GM21717 (cell line): ENCODE measurements at regions not wholly inside any gene's neighbourhood (a gene's known extent, or its start where the extent isn't known, plus 50 kb on each side); places are given as distances from the start of the nearest gene placed in this dataset.

ENCODE experiments used
- ATAC-seq: cut with Tn5 transposase; IDR thresholded peaks from one replicate; pipeline ENCODE4 v1.9.1; 2021; ENCODE audit warnings: mild to moderate bottlenecking, moderate library complexity; ENCODE audit not compliant: unreplicated experiment

DNA sequence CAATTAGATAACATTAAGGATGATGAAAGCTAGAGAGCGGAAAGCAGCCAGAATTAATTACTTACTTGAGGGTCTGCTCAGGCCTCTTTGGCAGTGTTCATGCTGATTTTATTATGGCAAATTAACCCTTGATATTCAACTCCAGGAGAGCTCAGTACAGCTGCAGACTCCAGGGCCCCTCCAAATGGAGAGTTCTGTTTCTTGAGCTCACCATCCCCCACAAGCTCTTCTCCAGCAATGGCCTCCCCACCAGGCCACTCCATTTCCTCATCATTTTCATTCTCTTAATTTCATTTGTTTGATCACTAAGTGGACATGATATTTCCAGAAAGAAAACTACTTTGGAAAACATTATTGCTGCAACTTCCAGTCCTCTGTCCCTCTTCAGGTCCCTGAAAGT, 513.3 kb upstream of the NOX3 start:
- no peak for ATAC-seq

DNA sequence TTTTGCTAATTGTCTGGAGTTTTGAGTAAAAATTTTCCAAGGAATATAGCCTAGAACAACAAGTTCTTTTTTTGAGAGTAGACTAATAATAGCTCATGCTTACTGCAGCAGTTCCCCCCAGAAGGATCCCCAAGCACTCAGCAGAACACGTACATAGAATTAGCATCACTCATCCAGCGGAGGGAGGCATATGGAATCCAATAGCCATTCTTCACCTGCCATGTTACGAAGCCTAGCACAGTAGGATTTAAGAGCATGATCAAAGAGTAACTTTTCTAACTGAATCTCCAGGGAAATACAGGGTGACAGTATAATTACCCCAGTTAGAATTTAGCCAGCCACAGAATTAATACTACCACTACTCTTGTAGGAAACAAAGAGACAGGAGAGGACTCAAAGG, 511.7 kb upstream of the NOX3 start:
- no peak for ATAC-seq

DNA sequence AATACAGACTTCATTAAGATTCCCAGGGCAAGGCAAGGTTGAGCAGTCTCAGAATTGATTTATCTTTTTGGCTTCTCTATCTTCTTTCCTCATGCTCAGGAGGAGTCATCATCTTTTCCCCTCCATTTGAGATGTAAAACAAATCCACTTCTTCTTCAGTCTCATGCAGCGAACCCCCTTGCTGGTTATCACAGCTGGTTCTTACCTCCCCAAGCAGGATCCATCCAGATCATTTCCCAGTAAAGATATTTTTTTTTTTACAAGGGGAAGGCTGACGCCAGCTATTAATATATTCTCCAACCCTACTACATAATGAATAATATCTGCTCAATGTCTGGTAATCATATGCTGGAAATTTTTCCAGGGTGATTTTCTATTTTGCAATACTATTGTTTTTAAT, 508.9 kb upstream of the NOX3 start:
- ATAC-seq: no peak

DNA sequence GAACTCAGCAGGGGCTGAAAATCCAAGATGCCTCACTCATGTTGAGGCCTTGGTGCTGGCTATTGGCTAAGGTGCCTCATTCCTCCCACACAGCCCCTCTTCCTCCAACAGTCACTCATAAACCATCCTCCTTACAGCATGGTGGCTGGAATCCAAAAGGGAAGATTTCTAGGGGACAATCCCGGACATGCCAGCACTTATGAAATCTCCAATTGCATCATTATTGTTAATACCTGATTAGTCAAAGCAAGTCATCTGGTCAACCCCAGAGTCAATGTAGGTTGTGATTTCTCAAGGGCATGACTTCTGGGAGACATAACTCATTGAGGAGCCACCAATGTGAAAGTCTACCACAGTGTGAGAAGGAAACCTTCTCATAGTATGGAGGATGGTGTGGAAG, 506.6 kb upstream of the NOX3 start:
- ATAC-seq: no peak

DNA sequence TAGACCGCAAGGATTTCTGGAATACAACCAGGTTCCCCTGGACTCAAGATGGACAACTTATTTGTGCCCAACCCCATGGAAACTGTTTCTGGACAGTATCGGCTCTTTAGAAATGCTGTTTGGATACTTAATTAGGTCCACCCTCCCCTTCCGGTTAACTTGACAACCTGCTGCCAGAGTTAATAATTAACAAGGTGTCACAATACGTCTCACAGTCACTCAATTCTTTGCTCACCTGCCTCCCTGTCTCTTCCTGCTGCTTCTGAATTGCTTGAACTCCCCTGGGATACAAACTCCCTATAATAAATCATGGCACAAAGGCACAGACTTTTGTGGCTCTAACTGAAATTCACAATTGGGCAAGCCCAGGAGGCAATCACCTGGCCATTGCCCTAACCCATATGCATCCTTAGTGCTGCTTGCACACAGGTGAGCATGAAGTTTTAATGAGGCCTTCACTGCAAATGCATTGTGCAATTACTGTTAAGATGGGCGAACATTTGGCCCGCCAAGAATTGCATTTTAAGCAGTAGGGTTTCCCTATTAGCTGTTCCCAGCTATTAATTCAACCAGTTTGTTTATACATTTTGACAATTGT, 504.4 kb upstream of the NOX3 start:
- ATAC-seq: no peak

DNA sequence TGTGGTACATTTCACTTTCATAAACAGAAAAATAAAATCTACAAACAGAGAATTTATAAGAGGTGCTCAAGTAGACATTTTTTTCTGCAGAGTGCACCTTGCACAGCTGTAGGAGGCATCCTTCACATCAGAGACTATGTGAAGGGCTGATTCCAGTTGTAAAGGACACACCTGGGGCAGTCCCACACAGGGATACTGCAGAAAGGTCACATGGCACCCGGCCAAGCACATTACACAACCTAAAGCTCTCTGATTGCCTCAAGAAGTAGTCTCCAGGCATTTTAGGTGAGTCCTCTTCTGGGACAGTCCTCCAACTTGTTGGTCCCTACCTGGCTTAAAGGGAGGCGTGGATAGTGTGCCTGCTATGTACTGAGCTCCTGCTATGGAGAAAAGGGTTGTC, 502.9 kb upstream of the NOX3 start:
- ATAC-seq: no peak

DNA sequence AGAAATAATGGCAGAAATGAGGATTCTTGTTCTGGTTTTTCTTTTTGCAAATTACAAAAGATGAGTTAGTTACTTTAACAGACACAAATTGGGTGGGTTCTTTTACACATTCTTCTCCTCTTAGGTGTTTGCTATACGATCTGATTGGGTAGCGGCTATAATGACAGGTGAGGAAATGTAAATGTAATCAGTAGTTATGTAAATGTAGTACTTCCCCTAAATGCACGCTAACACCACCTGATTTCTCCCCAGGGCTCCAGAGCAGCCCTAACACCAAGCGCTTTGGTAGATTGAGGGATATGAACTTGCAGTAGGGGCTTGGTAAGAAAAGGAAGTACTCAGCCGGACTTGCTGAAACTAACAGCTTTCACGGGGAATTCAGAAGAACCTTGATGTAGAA, 499.4 kb upstream of the NOX3 start:
- ATAC-seq: no peak

DNA sequence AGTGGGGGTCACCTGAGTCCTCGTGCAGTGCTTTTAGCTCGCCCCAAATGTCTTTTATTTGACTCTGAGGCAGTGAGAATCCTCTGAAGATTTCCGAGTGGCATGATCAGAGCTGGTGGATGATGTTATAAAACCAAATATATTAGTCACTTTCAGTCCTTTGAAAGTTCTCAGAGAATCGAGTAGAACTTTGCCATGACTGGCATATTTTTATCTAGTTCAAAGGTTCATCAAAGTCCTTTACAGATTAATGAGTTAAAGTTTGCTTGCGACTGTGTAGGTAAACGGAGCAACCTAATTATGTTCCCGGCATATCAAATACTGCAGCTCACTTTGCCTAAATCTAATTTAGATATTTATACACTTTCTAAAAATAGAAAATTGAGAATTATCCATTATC, 498.5 kb upstream of the NOX3 start:
- ATAC-seq: no peak

DNA sequence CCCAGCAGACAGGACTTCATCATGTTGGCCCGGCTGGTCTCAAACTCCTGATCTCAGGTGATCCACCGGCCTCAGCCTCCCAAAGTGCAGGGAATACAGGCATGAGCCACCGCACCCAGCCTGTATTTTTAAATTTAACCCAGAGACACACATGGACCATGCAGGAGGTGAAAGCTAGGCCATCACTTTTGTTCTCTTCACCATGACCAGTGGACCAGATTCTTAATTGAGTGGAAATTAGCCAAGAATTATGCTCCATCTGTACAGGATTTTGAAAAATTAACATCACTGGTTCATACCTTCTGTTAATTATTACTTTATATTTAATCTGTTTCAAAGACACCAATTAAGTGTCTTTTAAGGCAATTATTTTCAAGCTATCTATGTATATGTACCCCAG, 493.6 kb upstream of the NOX3 start:
- ATAC-seq: no peak

DNA sequence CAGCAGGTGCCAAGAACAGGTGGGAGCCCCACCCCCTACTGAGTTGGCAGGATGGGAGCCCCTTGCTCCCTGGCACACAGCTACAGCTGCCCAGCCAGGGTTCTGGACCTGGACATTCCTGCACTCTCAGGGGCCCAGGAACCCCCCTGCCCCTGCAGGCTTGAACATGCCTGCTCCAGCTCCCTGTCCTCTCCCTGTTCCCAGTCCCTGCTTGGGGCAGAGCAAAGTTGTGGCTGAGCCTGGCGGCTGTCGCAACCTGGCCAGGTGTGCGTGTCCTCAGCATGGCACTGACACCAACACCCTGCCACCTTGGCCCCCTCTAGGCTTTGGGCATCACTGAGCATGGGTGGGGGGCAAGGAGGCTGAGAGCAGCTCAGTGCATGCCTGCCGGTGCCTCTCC, 491.2 kb upstream of the NOX3 start:
- no peak for ATAC-seq

DNA sequence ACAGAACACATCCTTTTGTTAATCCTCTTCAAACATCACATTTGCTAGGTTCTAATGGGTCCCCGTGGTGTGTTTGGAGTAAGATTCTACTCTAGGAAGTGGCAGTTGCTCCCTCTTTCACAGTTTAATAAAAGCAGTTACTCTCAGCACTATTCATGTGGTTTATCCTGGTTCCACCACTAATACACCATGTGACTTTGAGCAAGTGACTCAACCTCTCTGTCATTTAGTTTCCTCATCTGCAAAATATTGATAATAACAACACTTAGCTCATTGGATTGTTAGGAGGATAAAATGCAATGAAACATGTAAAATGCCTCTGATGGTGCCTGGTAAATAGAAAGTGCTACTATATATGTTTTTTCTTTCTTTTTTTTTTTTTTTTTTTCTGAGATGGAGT, 488.0 kb upstream of the NOX3 start:
- no peak for ATAC-seq

DNA sequence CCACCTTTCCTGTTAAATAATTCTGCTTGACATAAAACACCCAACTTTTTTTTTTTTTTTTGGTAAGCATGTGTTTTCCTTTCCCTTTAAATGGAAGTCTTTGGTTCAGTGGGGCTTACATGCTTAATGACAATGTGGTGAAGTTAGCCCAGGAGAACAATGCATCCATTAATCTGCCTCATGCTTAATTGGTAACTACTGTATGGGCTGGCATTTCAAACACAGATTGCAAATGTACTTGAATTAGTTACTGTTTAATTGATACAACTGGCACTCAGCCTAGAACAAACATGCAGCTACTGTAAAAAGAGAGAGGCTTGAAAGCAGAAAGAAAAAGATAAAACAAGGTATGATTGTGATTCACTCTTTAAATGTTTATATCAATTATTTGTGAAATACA, 483.6 kb upstream of the NOX3 start:
- no peak for ATAC-seq

DNA sequence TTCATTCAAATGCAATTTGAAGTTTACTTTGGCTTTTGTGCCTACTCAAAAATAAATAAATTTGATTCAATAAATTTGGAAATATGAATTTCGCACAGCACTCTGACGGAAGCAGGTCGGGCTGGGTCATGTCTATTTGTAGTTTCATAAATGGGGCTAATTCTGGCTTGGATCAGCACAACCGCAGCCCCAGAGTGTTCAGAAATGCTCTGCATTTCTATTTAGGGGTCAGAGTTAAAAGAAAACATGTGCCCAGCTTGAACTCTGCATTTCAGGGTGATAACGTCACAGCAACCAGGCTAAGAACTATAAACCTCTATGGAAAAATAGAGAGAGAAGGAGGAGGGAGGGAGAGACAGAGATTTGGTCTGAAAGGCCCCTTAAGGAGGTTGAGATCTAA, 480.9 kb upstream of the NOX3 start:
- ATAC-seq: no peak

DNA sequence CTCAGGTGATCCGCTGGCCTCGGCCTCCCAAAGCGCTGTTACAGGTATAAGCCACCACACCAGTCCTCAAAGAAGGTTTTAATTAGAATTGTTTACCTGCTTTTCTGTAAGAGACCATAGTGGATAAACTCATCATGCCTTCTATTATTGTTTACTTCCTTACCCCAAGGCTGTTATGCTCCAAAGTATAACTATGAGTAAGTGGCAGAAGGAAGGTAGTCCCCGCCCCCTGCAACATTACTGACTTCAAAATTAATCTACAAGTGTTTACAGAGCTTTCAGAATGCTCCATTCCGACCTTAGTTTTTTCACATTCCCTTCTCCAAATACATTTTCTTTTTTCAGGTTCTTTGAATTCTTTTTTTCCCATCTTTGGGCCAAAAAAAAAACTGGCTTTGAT, 480.5 kb upstream of the NOX3 start:
- no peak for ATAC-seq

DNA sequence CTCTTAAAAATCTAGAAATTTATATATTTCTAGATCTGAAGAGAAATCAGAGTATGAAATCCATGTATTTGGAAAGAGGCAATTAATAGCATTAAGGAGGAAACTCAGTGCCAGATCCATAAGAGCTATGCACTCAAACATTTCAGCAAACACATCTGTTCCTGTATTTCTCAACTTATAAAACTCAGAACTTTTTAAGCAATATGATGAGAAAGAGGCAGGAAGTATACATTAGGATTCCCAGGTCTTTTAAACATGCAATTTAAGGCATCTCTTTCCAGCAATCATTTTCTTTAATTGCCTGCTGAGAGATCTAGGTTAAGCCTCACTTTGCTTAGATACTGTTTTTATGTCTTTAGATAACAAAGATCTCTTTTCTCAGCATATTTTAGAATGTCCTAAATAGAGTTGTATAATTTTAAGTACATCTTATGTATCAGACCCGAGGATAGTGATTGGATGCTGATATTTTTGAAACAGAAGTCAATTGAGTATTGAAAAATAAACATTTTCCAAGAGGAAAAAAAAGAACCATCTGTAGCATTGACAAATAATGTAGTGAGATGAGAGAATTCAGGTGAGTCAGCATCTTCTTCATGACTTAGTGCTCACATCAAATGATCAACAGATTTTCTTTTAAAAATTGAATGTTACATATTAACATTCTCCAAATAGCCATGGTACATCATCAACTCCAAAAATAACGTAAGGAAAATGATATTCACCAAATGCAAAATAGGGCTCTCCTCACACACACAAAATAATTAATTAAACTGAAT, 461.4 kb upstream of the NOX3 start:
- ATAC-seq: no peak

DNA sequence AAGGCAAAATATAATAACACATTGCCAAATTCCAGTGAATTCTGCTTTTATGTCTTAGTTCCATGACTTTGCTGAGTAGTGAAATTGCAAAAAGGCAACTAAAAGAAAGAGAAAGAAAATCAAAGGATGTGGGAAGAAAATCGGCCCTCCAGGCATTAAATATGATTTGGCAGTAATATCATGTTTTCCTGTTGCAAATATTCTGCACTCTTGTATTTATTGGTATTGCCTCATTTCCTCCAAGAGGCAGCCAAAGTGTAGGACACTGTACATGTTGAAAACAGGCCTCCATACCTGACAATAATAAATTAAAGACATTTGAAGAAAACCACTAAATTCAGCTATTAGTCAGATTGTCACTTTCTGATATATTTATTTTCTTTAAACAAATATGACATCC, 460.0 kb upstream of the NOX3 start:
- ATAC-seq: no peak

DNA sequence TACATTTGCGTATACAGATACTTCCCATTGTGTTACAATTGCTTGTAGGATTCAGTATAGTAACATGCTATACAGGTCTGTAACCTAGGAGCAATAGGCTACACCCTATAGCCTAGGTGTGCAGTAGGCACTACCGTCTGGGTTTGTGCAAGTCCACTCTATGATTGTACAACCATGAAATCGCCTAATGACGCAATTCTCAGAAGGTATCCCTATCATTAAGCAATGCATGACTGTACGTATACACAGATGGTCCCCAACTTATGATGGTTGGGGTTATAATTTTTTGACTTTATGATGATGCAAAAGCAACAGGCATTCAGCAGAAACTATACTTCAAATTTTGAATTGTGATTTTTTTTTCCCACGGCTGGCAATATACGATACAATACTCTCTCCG, 458.2 kb upstream of the NOX3 start:
- ATAC-seq: no peak

DNA sequence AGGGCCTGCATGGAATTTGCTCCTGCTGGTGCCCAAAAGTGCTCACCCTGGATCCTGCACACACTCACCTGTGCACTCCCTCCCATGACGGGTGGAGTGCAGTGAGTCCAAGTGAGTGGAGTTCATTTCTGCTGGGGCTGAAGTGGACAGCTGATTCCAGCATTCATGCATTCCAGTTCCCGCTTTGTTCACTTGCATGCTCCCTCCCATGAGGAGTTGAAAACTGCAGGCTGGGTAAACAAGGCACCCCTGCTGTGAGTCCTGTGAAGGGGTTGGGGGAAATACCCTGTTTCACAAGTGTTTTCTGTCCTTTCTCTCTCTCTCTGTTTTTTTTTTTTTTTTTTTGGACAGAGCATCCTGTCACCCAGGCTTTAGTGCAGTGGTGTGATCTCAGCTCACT, 454.1 kb upstream of the NOX3 start:
- ATAC-seq: no peak

DNA sequence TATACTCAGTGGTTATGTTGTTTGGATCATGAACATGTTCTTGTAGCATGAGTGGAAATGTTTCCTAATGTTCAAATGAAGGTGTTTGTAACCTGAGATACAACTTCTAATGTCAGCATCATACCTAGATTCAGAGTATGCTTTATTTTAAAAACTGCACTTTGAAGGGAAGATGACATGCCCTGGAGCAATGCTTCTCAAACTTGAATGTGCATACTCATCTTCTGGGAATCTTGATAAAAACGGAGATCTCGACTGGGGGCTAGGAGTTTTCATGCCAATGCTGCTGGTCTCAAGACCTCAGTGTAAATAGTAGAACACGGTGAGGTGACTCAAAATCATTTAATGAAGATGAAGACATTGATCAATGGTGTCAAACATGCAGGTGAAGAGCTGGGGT, 440.0 kb upstream of the NOX3 start:
- ATAC-seq: no peak

DNA sequence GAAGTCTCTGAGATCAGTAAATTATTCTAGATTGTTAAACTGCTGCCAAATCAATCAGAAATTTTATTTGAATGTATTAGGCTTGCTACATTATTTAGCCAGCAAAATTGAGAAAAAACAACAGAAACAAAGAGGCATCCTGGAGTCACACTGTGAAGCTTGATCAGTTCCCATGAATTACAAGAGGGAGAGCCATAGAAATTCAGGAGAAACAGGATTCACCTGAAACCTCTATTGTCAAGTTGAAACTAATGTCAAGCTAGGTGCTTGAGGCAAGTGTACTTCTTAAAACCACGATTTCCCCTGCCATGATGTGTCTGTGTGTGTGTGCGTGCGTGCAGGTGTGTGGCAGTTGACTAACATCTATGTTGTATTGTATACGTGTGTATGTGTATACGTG, 439.1 kb upstream of the NOX3 start:
- no peak for ATAC-seq

DNA sequence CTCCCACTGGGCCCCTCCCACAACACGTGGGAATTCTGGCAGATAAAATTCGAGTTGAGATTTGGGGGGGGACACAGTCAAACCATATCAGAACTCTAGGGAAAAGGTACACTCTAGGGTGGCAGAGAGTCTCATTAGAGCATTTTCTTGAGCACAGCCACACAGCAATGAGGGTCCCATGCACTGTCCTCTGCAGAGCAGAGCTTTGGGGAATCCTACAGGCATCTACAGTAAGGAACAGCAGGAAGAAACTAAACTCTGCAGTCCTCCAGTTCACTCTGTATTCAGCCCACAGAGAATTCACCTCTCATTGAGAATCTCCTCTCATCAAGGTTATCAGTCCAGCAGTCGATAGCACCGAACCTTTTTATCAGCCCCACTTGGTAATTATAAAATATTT, 438.6 kb upstream of the NOX3 start:
- no peak for ATAC-seq

DNA sequence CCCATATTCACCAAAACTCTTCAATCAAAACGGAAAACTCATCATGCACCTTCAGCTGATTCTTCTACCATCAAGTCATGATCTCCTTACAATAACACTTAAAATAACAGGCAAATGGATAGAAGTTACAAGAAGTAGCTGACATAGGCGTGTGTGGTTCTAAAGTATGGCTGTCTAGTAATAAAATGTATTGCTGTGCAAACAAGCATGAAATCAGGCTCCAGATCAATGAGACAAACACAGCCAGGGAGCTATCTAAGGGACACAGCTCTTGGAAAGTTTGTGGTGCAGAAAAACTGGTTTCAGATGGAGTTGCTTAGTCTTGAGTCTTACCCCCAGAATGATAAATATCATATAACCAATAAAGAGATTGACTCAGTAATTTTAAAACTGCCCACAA, 434.8 kb upstream of the NOX3 start:
- no peak for ATAC-seq

DNA sequence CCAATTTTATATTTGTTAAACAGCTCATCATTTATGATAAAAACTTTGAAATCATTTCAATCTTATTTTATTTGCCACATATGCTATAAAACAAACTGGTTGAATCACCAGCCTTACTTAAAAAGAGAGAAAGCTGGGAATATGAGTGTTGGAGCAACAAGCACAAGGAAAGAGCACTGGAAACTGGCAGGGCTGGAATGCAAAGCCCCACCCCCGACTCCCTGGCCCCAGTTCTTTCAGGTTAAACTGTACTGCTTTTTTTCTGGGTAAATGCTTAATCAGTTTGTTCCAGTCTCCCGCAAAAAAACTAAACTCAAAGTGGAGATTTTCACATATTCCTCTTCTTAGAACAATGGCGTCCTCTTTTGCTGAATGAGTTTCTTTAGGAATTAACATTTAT, 433.8 kb upstream of the NOX3 start:
- no peak for ATAC-seq
